HCT116 (cell line): ENCODE measurements at regions not wholly inside any gene's neighbourhood (a gene's known extent, or its start where the extent isn't known, plus 50 kb on each side); places are given as distances from the start of the nearest gene placed in this dataset.

Source experiments
- ATAC-seq: fragments of 200-7000 bp; cut with Tn5 transposase; 2 replicates; pipeline ENCODE4 v1.9.1; 2020; ENCODE audit warnings: mild to moderate bottlenecking, moderate library complexity
- BruUV-seq: library from RNA; stranded (reverse); fragments of 400-500 nt; replicated peaks from 2 replicates; lab custom pipeline; 2021; lab: Mats Ljungman, UMichigan
- CTCF ChIA-PET: fragments of 300-600 bp; sonication (Branson Sonifier 250); formaldehyde crosslinking; loops from one replicate; lab custom pipeline; 2021; ENCODE audit warnings: antibody characterized with exemption; lab: Charles Lee
- POLR2A ChIA-PET: fragments of 300-600, 350-600 bp; sonication (Branson Sonifier 250); formaldehyde crosslinking; loops from one replicate; lab custom pipeline; 2021; ENCODE audit warnings: antibody characterized with exemption; lab: Charles Lee
- RAD21 ChIA-PET, 2 experiments: fragments of 300-600 bp; sonication (Branson Sonifier 250); formaldehyde crosslinking; loops; one replicate each; lab custom pipeline; 2023; ENCODE audit warnings: low total read pairs in 2 of 2; ENCODE audit not compliant: uncharacterized antibody in 2 of 2, unreplicated experiment in 2 of 2, low non-redundant PET in 1 of 2; lab: Charles Lee
- DNase-seq: peaks from one replicate; pipeline ENCODE4 v3.0.0-alpha.2; 2010; ENCODE audit warnings: low read depth, low spot score
- H2AFZ ChIP-seq: fragments of 200-600 bp; shearing (Covaris generic), sonication (generic); 2 replicates; pipeline ENCODE4 v1.6.1; 2017; ENCODE audit warnings: low read depth, mixed run types, mixed read lengths, antibody characterized with exemption, low read length; ENCODE audit not compliant: poor library complexity, severe bottlenecking
- H3K27ac ChIP-seq: 2 replicates; pipeline ENCODE4 v1.5.1; 2012; ENCODE audit warnings: low read depth, low read length
- H3K27me3 ChIP-seq: fragments of 200-600 bp; sonication (generic); 2 replicates; pipeline ENCODE4 v1.6.1; 2016; ENCODE audit warnings: mixed run types, low read length, mixed read lengths; ENCODE audit not compliant: insufficient read depth
- H3K36me3 ChIP-seq, 2 experiments: fragments of 200-500 bp in 1 of 2; fragments of 200-600 bp in 1 of 2; sonication (Bioruptor generic) in 1 of 2; sonication (generic) in 1 of 2; 2 replicates each; pipeline versions ENCODE4 v1.5.1 to v1.6.1; 2014 to 2016; ENCODE audit warnings: low read length in 2 of 2, inconsistent platforms in 1 of 2, mixed read lengths in 1 of 2, mixed run types in 1 of 2; ENCODE audit not compliant: insufficient read depth in 2 of 2, control insufficient read depth in 1 of 2
- H3K4me1 ChIP-seq, 2 experiments: fragments of 200-600 bp in 1 of 2; sonication (generic) in 1 of 2; 2 replicates each; pipeline versions ENCODE4 v1.5.1 to v1.6.1; 2012 to 2017; ENCODE audit warnings: low read length in 2 of 2, inconsistent platforms in 1 of 2, mild to moderate bottlenecking in 1 of 2, mixed read lengths in 1 of 2, mixed run types in 1 of 2, moderate library complexity in 1 of 2; ENCODE audit not compliant: insufficient read depth in 2 of 2, control insufficient read depth in 1 of 2
- H3K4me2 ChIP-seq: fragments of 200-600 bp; sonication (generic); 2 replicates; pipeline ENCODE4 v1.6.1; 2017; ENCODE audit warnings: mixed run types, low read length, mixed read lengths
- H3K4me3 ChIP-seq, 2 experiments: fragments of 200-600 bp in 1 of 2; sonication (generic) in 1 of 2; replicated peaks in 1 of 2; 2 replicates each; pipeline ENCODE4 v1.5.1; 2011 to 2016; ENCODE audit warnings: low read length in 2 of 2, control low read depth in 1 of 2, low read depth in 1 of 2, mild to moderate bottlenecking in 1 of 2, mixed read lengths in 1 of 2, mixed run types in 1 of 2
- H3K79me2 ChIP-seq: fragments of 200-600 bp; sonication (generic); 2 replicates; pipeline ENCODE4 v1.6.1; 2017; ENCODE audit warnings: mild to moderate bottlenecking, mixed run types, low read length, moderate library complexity, mixed read lengths; ENCODE audit not compliant: insufficient read depth
- H3K9ac ChIP-seq: fragments of 200-600 bp; sonication (generic); 2 replicates; pipeline ENCODE4 v1.6.1; 2016; ENCODE audit warnings: low read length, mixed read lengths
- H3K9me2 ChIP-seq: fragments of 200-600 bp; sonication (generic), shearing (Covaris generic); 2 replicates; pipeline ENCODE4 v1.6.1; 2017; ENCODE audit warnings: mixed run types, mild to moderate bottlenecking, moderate library complexity; ENCODE audit not compliant: insufficient read depth
- H3K9me3 ChIP-seq, 2 experiments: fragments of 200-500 bp in 1 of 2; fragments of 200-600 bp in 1 of 2; sonication (Bioruptor generic) in 1 of 2; sonication (generic) in 1 of 2; 2 replicates each; pipeline ENCODE4 v1.6.1; 2014 to 2017; ENCODE audit warnings: low read length in 2 of 2, mixed read lengths in 2 of 2, inconsistent platforms in 1 of 2, low read depth in 1 of 2, mild to moderate bottlenecking in 1 of 2, mixed run types in 1 of 2, moderate library complexity in 1 of 2; ENCODE audit not compliant: control insufficient read depth in 1 of 2, insufficient read depth in 1 of 2
- H4K20me1 ChIP-seq: fragments of 200-600 bp; sonication (generic), shearing (Covaris generic); 2 replicates; pipeline ENCODE4 v1.6.1; 2017; ENCODE audit warnings: mixed run types, mild to moderate bottlenecking, moderate library complexity; ENCODE audit not compliant: insufficient read depth
- ATF3 ChIP-seq: IDR thresholded peaks from 2 replicates; pipeline ENCODE4 v1.6.1; 2012
- CEBPB ChIP-seq: IDR thresholded peaks from 2 replicates; pipeline ENCODE4 v1.6.1; 2012; ENCODE audit warnings: low read depth
- CTCF ChIP-seq, 3 experiments: fragments of 200-600 bp in 1 of 3; sonication (generic) in 1 of 3; IDR thresholded peaks in 2 of 3; conservative IDR thresholded peaks in 1 of 3; 2 replicates each; pipeline ENCODE4 v1.5.1; 2012 to 2017; ENCODE audit warnings: low read depth in 2 of 3, low read length in 2 of 3, antibody characterized with exemption in 1 of 3, borderline replicate concordance in 1 of 3, control low read depth in 1 of 3, mild to moderate bottlenecking in 1 of 3, mixed read lengths in 1 of 3, mixed run types in 1 of 3, moderate library complexity in 1 of 3; ENCODE audit not compliant: insufficient read depth in 1 of 3
- EGR1 ChIP-seq: IDR thresholded peaks from 2 replicates; pipeline ENCODE4 v1.6.1; 2012; ENCODE audit warnings: low read depth
- EZH2 ChIP-seq: fragments of 200-600 bp; sonication (generic); IDR thresholded peaks from 2 replicates; pipeline ENCODE4 v1.6.1; 2017; ENCODE audit warnings: antibody characterized with exemption, mixed run types
- JUND ChIP-seq: IDR thresholded peaks from 2 replicates; pipeline ENCODE4 v1.6.1; 2012
- MAX ChIP-seq: IDR thresholded peaks from 2 replicates; pipeline ENCODE4 v1.6.1; 2012
- POLR2A ChIP-seq: IDR thresholded peaks from 2 replicates; pipeline ENCODE4 v1.7.0; 2011; ENCODE audit warnings: borderline replicate concordance; ENCODE audit not compliant: insufficient read depth, insufficient read length; ENCODE audit errors: extremely low read depth
- RAD21 ChIP-seq: IDR thresholded peaks from 2 replicates; pipeline ENCODE4 v1.6.1; 2012; ENCODE audit warnings: low read depth, mild to moderate bottlenecking
- SIN3A ChIP-seq: IDR thresholded peaks from 2 replicates; pipeline ENCODE4 v1.6.1; 2012; ENCODE audit warnings: low read depth
- SP1 ChIP-seq: IDR thresholded peaks from 2 replicates; pipeline ENCODE4 v1.6.1; 2012; ENCODE audit warnings: low read depth
- SRF ChIP-seq: IDR thresholded peaks from 2 replicates; pipeline ENCODE4 v1.6.1; 2012; ENCODE audit warnings: low read depth
- ZBTB33 ChIP-seq: IDR thresholded peaks from 2 replicates; pipeline ENCODE4 v1.6.1; 2011; ENCODE audit warnings: mild to moderate bottlenecking, low read length, moderate library complexity; ENCODE audit not compliant: insufficient replicate concordance; ENCODE audit errors: extremely low read depth
- ZFX ChIP-seq: fragments of 450-650 bp; IDR thresholded peaks from 2 replicates; pipeline ENCODE4 v1.6.1; 2017
- ZNF274 ChIP-seq: fragments of 200-500 bp; sonication (Bioruptor generic); IDR thresholded peaks from 2 replicates; pipeline ENCODE4 v1.6.1; 2014; ENCODE audit warnings: mild to moderate bottlenecking, low read depth, low read length, inconsistent platforms
- intact Hi-C: fragments of 100-400 bp; cut with micrococcal nuclease; formaldehyde crosslinking; loops from 2 replicates; pipeline ENCODE4 v1.10.0; 2022

- Histone ChIP-seq H4K20me1 (no peaks in the 10 kb centered on the region), H3K4me3 (no peak overlapping the region), H2AFZ (no peak overlapping the region), H3K9me2 (no peaks in the 10 kb centered on the region), H3K36me3 (no peaks in the 10 kb centered on the region), H3K27ac (no peak overlapping the region), H3K9me3 (no peaks in the 10 kb centered on the region), H3K27me3 (no peaks in the 10 kb centered on the region), H3K4me1 (no peaks in the 10 kb centered on the region), H3K4me2 (no peak overlapping the region), H3K79me2 (no peaks in the 10 kb centered on the region), H3K9ac (no peak overlapping the region)
- ChIA-PET CTCF (interaction anchor here (1.4 kb wide), 1 partner anchor 9 kb away, joined by 6 read pairs; no protein-coding TSS in a partner anchor), RAD21 (no interaction called here), POLR2A (no interaction called here)
- ATAC-seq (no peak), DNase-seq (no peak)
- no TSS peak for BruUV-seq
- TF ChIP-seq SRF (no peak), ATF3 (no peak), CTCF (IDR thresholded peaks at IDR 0.05 in 2 of 3, conservative IDR thresholded peaks at IDR 0.05 in 1 of 3; ENCODE audit: borderline replicate concordance in 1 of 3, insufficient read depth in 1 of 3, low read depth in 2 of 3, low read length in 2 of 3) (no peak), JUND (no peak), POLR2A (no peak), EGR1 (no peak), SIN3A (no peak), EZH2 (no peak), ZFX (no peak), RAD21 (no peak), CEBPB (no peak), SP1 (no peak), MAX (no peak), ZNF274 (no peak), ZBTB33 (no peak)
- intact Hi-C loops = no loop called here
Observed at GRCh38 chr1:55347041-55347440, 131.9 kb upstream of the USP24 start.
